ENCODE measurements at regions not wholly inside any gene's neighbourhood (a gene's known extent, or its start where the extent isn't known, plus 50 kb on each side); places are given as distances from the start of the nearest gene placed in this dataset.

DNA sequence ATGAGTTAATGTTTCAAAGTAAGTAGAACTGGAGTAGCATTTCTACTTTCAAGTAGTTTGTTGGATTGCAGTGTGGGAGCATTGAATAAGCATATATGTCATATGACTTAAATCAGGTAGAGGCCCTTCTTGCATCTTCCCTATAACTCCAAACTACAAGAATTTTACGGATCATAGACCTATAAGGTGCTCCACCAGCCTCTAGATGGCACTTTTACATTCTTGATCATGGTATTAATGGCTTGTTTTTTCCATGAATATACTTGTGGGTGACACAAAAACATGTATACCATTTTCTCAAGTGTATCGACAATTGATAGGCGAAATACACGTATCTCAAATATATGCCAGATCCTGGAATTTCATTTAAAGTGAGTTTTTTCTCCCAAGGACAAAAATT, 311.1 kb downstream of the ZPLD1 start:
- 92% methylated on average over 3 of the region's 4 CpGs for WGBS (ENCODE audit: insufficient coverage, low lambda C conversion rate)
- Histone ChIP-seq H3K4me3 (ENCODE audit: low read length) (no peak overlapping the region), H3K9me3 (ENCODE audit: control insufficient read depth, low read depth, low read length) (no peaks in the 10 kb centered on the region), H3K27ac (ENCODE audit: low read length) (no peak overlapping the region), H3K4me1 (ENCODE audit: control insufficient read depth, insufficient read depth, low read length) (no peaks in the 10 kb centered on the region), H3K27me3 (ENCODE audit: control insufficient read depth, insufficient read depth, low read length) (no peaks in the 10 kb centered on the region), H3K36me3 (ENCODE audit: control insufficient read depth, insufficient read depth, low read length) (no peaks in the 10 kb centered on the region)
- peak in 1 of 2 donors; percentile 5 for DNase-seq

- WGBS (ENCODE audit: insufficient coverage, low lambda C conversion rate) = 37% methylated on average over 2 of the region's 4 CpGs
Observed at GRCh38 chr3:102747611-102748010, 312.8 kb downstream of the ZPLD1 start.

GRCh38 chr3:102748646-102749045, 313.8 kb downstream of the ZPLD1 start:
- Histone ChIP-seq H3K9me3 (ENCODE audit: control insufficient read depth, low read depth, low read length) (no peaks in the 10 kb centered on the region), H3K4me3 (ENCODE audit: low read length) (no peak overlapping the region), H3K27me3 (ENCODE audit: control insufficient read depth, insufficient read depth, low read length) (no peaks in the 10 kb centered on the region), H3K27ac (ENCODE audit: low read length) (no peak overlapping the region), H3K4me1 (ENCODE audit: control insufficient read depth, insufficient read depth, low read length) (no peaks in the 10 kb centered on the region), H3K36me3 (ENCODE audit: control insufficient read depth, insufficient read depth, low read length) (no peaks in the 10 kb centered on the region)
- DNase-seq = no peak

More at GRCh38 chr3:102747611-102748010, 312.8 kb downstream of the ZPLD1 start:
- H3K36me3 ChIP-seq (ENCODE audit: control insufficient read depth, insufficient read depth, low read length) = no peaks in the 10 kb centered on the region
- no peaks in the 10 kb centered on the region for H3K4me1 ChIP-seq (ENCODE audit: control insufficient read depth, insufficient read depth, low read length)
- no peaks in the 10 kb centered on the region for H3K9me3 ChIP-seq (ENCODE audit: control insufficient read depth, low read depth, low read length)
- H3K27me3 ChIP-seq (ENCODE audit: control insufficient read depth, insufficient read depth, low read length) = no peaks in the 10 kb centered on the region
- DNase-seq = no peak
- no peak overlapping the region for H3K27ac ChIP-seq (ENCODE audit: low read length)
- no peak overlapping the region for H3K4me3 ChIP-seq (ENCODE audit: low read length)

- Histone ChIP-seq H3K9me3 (ENCODE audit: control insufficient read depth, low read depth, low read length) (no peaks in the 10 kb centered on the region), H3K4me3 (ENCODE audit: low read length) (no peak overlapping the region), H3K27me3 (ENCODE audit: control insufficient read depth, insufficient read depth, low read length) (no peaks in the 10 kb centered on the region), H3K4me1 (ENCODE audit: control insufficient read depth, insufficient read depth, low read length) (no peaks in the 10 kb centered on the region), H3K36me3 (ENCODE audit: control insufficient read depth, insufficient read depth, low read length) (no peaks in the 10 kb centered on the region), H3K27ac (ENCODE audit: low read length) (no peak overlapping the region)
- DNase-seq = no peak
- 88% methylated on average over 2 of the region's 2 CpGs for WGBS (ENCODE audit: insufficient coverage, low lambda C conversion rate)
Observed at GRCh38 chr3:102750322-102750721, 315.5 kb downstream of the ZPLD1 start.

DNA sequence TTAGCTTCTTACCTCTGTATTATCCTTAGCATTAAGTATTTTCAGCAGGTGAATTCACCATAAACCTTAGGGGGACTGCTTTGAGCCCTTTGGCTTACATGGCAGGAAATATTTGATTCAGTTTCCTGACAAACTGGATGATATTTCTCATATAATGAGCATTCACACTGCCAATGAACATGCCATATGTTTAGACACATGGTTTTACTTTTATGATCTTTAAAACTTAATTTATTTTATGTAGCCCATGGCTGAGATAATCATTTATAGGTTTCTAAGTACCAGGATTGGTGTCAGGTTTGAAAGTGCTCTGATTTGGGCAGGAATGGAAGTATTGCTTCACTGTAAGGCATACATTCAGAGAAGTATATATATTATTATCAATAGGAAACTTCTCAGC, 319.1 kb downstream of the ZPLD1 start:
- no peak for DNase-seq
- no peaks in the 10 kb centered on the region for H3K36me3 ChIP-seq (ENCODE audit: control insufficient read depth, insufficient read depth, low read length)
- H3K27ac ChIP-seq (ENCODE audit: low read length) = no peak overlapping the region

GRCh38 chr3:102756706-102757105, 321.9 kb downstream of the ZPLD1 start:
- Histone ChIP-seq H3K4me1 (ENCODE audit: control insufficient read depth, insufficient read depth, low read length) (no peaks in the 10 kb centered on the region), H3K27me3 (ENCODE audit: control insufficient read depth, insufficient read depth, low read length) (no peaks in the 10 kb centered on the region), H3K9me3 (ENCODE audit: control insufficient read depth, low read depth, low read length) (no peaks in the 10 kb centered on the region), H3K36me3 (ENCODE audit: control insufficient read depth, insufficient read depth, low read length) (no peaks in the 10 kb centered on the region), H3K27ac (ENCODE audit: low read length) (no peak overlapping the region), H3K4me3 (ENCODE audit: low read length) (no peak overlapping the region)
- no peak for DNase-seq
- no CpG with 5 or more reads among the region's 2 CpGs for WGBS (ENCODE audit: insufficient coverage, low lambda C conversion rate)

More for the DNA sequence above, 319.1 kb downstream of the ZPLD1 start:
- no peaks in the 10 kb centered on the region for H3K27me3 ChIP-seq (ENCODE audit: control insufficient read depth, insufficient read depth, low read length)
- H3K4me3 ChIP-seq (ENCODE audit: low read length) = no peak overlapping the region
- H3K4me1 ChIP-seq (ENCODE audit: control insufficient read depth, insufficient read depth, low read length) = no peaks in the 10 kb centered on the region
- no peaks in the 10 kb centered on the region for H3K9me3 ChIP-seq (ENCODE audit: control insufficient read depth, low read depth, low read length)

- Histone ChIP-seq H3K27ac (ENCODE audit: low read length) (no peak overlapping the region), H3K4me3 (ENCODE audit: low read length) (no peak overlapping the region), H3K27me3 (ENCODE audit: control insufficient read depth, insufficient read depth, low read length) (no peaks in the 10 kb centered on the region), H3K9me3 (ENCODE audit: control insufficient read depth, low read depth, low read length) (no peaks in the 10 kb centered on the region), H3K36me3 (ENCODE audit: control insufficient read depth, insufficient read depth, low read length) (no peaks in the 10 kb centered on the region), H3K4me1 (ENCODE audit: control insufficient read depth, insufficient read depth, low read length) (no peaks in the 10 kb centered on the region)
- 57% methylated on average over 1 of the region's 2 CpGs for WGBS (ENCODE audit: insufficient coverage, low lambda C conversion rate)
- DNase-seq = no peak
Observed at GRCh38 chr3:102757950-102758349, 323.1 kb downstream of the ZPLD1 start.

DNA sequence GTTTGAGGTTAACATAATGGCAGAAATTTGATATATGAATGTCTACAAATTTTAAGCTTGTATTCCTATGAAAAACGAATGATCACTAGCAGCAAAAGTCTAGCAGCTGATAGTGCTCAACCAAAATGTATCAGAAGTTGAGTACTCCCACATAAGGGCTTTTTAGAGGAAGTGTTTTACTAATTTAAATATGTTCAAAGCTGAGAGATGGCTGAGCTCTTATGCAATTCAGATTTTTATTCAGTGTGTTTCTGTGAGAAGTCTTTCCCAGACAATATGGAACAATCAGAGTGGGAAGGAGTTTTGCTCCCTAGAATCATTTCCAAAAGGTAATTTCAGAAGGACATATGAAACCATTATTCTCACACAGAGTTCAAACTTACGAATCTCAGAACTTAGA, 327.0 kb downstream of the ZPLD1 start:
- no peaks in the 10 kb centered on the region for H3K4me1 ChIP-seq (ENCODE audit: control insufficient read depth, insufficient read depth, low read length)
- WGBS (ENCODE audit: insufficient coverage, low lambda C conversion rate) = 100% methylated on average over 1 of the region's 2 CpGs
- no peaks in the 10 kb centered on the region for H3K27me3 ChIP-seq (ENCODE audit: control insufficient read depth, insufficient read depth, low read length)
- H3K27ac ChIP-seq (ENCODE audit: low read length) = no peak overlapping the region
- no peaks in the 10 kb centered on the region for H3K9me3 ChIP-seq (ENCODE audit: control insufficient read depth, low read depth, low read length)
- H3K4me3 ChIP-seq (ENCODE audit: low read length) = no peak overlapping the region
- H3K36me3 ChIP-seq (ENCODE audit: control insufficient read depth, insufficient read depth, low read length) = no peaks in the 10 kb centered on the region
- no peak for DNase-seq

DNA sequence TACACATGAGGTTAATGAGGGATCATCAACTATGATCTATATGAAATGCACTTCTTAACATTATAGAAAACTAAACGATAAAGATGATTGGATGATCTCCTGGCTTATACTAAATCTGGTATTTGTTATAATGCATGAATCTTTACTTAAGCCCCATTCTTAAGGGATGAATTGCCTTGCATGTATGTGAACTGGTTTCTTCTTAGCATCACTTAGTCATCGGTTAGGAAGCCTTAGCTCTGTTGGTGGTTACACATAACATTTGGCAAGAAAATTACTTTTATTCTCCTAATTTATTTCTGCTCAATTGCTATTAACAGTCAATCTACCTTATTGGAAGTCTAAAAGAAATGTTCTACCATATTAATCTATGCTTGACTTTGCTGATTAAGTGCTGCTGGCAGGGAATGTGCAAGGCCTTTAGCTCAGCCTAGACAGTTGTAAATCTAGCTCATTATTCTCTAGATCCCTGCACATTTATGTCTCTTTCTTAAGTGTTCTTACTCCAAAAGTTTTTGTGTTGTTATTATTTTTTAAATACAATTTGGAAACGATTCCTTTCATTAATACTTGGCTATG, 356.0 kb downstream of the ZPLD1 start:
- no peak for DNase-seq
- Histone ChIP-seq H3K9me3 (ENCODE audit: control insufficient read depth, low read depth, low read length) (no peaks in the 10 kb centered on the region), H3K4me1 (ENCODE audit: control insufficient read depth, insufficient read depth, low read length) (no peaks in the 10 kb centered on the region), H3K27ac (ENCODE audit: low read length) (no peak overlapping the region), H3K27me3 (ENCODE audit: control insufficient read depth, insufficient read depth, low read length) (no peaks in the 10 kb centered on the region), H3K4me3 (ENCODE audit: low read length) (no peak overlapping the region), H3K36me3 (ENCODE audit: control insufficient read depth, insufficient read depth, low read length) (no peaks in the 10 kb centered on the region)
- WGBS (ENCODE audit: insufficient coverage, low lambda C conversion rate) = 100% methylated on average over 1 of the region's 3 CpGs

GRCh38 chr3:102791641-102792589, 357.1 kb downstream of the ZPLD1 start:
- Histone ChIP-seq H3K36me3 (ENCODE audit: control insufficient read depth, insufficient read depth, low read length) (no peaks in the 10 kb centered on the region), H3K4me3 (ENCODE audit: low read length) (no peak overlapping the region), H3K4me1 (ENCODE audit: control insufficient read depth, insufficient read depth, low read length) (no peaks in the 10 kb centered on the region), H3K27me3 (ENCODE audit: control insufficient read depth, insufficient read depth, low read length) (no peaks in the 10 kb centered on the region), H3K27ac (ENCODE audit: low read length) (no peak overlapping the region), H3K9me3 (ENCODE audit: control insufficient read depth, low read depth, low read length) (no peaks in the 10 kb centered on the region)
- WGBS (ENCODE audit: insufficient coverage, low lambda C conversion rate) = 0% methylated on average over 1 of the region's 7 CpGs
- DNase-seq = no peak

- no CpG with 5 or more reads among the region's 4 CpGs for WGBS (ENCODE audit: insufficient coverage, low lambda C conversion rate)
- no peak overlapping the region for H3K4me3 ChIP-seq (ENCODE audit: low read length)
- H3K9me3 ChIP-seq (ENCODE audit: control insufficient read depth, low read depth, low read length) = no peaks in the 10 kb centered on the region
- no peak overlapping the region for H3K27ac ChIP-seq (ENCODE audit: low read length)
- DNase-seq = no peak
- H3K4me1 ChIP-seq (ENCODE audit: control insufficient read depth, insufficient read depth, low read length) = no peaks in the 10 kb centered on the region
- no peaks in the 10 kb centered on the region for H3K36me3 ChIP-seq (ENCODE audit: control insufficient read depth, insufficient read depth, low read length)
- H3K27me3 ChIP-seq (ENCODE audit: control insufficient read depth, insufficient read depth, low read length) = no peaks in the 10 kb centered on the region
Observed at GRCh38 chr3:102796804-102797203, 362.0 kb downstream of the ZPLD1 start.
